ENCODE measurements at regions not wholly inside any gene's neighbourhood (a gene's known extent, or its start where the extent isn't known, plus 50 kb on each side); places are given as distances from the start of the nearest gene placed in this dataset.

DNA sequence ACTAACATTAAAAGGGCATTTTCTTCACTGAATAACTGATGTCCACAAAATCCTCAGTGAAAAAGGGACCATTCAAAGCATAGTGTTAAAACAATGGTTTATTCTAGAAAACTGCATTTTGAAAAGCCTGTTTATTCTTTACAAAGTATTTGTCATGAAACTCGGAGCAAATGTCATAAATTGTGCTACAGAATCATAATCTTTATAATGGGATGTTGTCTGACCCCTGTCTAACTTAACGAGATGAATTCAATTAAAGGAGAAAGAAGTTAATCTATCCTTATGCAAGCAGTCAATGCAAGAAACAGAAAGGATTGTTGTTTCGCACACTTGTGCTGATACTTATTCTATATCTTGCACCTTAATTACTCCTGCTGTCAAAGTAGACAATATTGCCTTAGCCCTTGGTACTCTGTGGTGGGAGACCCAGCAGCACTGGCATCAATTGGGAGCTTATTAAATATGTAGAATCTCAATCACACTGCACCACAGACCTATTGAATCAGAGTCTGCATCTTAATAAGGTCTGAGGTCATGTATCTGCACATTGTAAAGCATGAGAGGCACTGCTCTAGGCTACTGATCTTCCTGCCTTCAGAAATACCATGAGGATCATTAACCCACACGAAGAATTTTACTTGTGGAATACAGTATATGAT, 708.3 kb downstream of the HDGFL1 start:
- H3K4me3 Mint-ChIP-seq = no peak overlapping the region
- no peaks in the 10 kb centered on the region for H3K9me3 Mint-ChIP-seq
- no peaks in the 10 kb centered on the region for H3K4me1 Mint-ChIP-seq
- no peak overlapping the region for H3K27ac Mint-ChIP-seq
- H3K27me3 Mint-ChIP-seq = no peaks in the 10 kb centered on the region
- H3K36me3 Mint-ChIP-seq = no peaks in the 10 kb centered on the region

DNA sequence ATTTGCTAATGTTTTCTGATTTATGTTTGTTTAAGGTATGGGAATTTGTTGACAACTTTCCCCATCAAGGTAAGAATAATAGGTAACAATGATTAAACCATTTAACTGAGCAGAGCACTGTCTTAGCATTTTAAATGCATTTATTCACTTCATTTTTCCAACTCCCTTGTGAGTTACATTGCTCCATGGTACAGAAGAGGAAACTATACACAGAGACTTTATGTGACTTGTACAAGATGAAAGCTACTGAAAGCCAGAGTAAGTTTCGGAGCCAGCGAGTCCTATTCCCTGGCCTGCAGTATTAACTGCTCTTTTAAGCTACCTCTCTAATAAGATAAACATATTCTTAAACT, 708.8 kb downstream of the HDGFL1 start:
- Mint-ChIP-seq H3K36me3 (no peaks in the 10 kb centered on the region), H3K4me3 (no peak overlapping the region), H3K4me1 (no peaks in the 10 kb centered on the region), H3K27ac (no peak overlapping the region), H3K9me3 (no peaks in the 10 kb centered on the region), H3K27me3 (no peaks in the 10 kb centered on the region)

DNA sequence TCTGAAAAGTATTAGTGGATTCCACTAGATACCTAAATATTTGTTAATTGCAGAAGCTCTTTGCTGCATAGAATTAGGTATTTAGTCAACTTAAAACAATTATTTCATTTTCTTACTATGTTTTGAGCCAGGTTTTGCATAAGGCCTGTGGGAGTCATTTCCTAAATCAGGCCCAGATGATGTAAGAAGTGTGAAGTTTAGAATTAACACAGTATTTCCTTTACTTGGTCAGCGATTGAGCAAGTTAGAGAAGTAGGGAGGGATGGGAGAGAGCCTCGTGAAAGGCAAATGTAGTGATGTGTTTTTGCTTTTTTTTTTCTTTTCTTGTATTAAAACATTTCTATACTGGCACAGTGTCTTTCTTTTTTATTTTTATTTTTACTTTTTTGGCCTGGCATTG, 711.1 kb downstream of the HDGFL1 start:
- Mint-ChIP-seq H3K27me3 (no peaks in the 10 kb centered on the region), H3K9me3 (no peaks in the 10 kb centered on the region), H3K36me3 (no peaks in the 10 kb centered on the region), H3K27ac (no peak overlapping the region), H3K4me3 (no peak overlapping the region), H3K4me1 (no peaks in the 10 kb centered on the region)

DNA sequence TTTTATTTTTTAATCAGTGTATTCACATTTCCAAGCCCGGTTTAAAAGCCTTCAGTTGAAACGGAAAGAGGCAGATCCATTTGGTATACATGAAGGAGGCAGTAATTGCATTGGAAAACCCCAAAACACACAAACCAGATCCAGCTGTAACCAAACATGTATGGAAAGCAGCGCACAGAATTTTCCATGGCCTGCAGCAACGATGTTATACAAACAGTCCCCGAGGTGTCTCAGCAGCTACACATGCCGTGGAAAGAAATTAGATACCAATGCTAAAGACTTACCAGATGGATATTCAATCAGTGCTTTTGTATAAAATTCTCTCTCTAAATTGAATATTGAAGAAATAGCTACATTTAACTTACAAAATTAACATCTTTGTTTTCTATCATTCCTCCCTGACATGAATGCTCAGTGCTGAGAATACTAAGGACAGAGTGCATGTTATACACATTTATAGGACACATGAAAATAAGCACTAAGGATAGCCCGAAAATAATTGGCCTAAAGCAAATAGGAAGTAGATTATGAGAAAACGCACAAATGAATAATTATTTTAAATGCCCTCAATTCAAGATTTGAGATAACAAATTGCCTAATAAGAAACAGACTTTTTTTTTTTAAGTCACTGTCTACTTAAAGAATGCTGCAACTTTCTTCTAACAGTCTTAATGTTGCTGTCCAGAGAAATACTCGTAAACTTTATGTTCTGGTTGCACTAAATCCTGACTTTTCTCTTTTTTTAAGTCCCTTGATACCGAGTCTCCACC, 713.1 kb downstream of the HDGFL1 start:
- no peak overlapping the region for H3K27ac Mint-ChIP-seq
- no peaks in the 10 kb centered on the region for H3K9me3 Mint-ChIP-seq
- no peak overlapping the region for H3K4me3 Mint-ChIP-seq
- no peaks in the 10 kb centered on the region for H3K4me1 Mint-ChIP-seq
- peaks cover 1% of the 10 kb centered on the region for H3K27me3 Mint-ChIP-seq
- H3K36me3 Mint-ChIP-seq = no peaks in the 10 kb centered on the region

DNA sequence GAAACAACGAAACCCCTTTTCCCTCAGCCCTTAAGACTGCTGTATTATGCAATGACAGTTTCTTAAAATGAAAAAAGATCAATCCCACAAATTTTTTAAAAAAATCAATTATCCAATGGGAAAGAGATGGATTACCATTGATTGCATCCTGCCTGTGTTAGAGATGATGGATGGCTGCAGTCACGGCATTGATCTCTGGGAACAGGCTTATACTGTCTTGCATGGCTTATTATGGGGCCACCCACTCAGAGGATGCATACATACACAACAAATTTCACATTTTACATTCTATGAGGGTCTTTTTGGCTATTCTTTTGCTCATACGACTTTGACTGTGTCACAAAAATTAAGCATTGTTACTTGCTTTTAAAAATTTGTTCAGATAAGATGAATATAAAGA, 724.3 kb downstream of the HDGFL1 start:
- Mint-ChIP-seq H3K4me1 (no peaks in the 10 kb centered on the region), H3K9me3 (peaks cover 4% of the 10 kb centered on the region), H3K36me3 (no peaks in the 10 kb centered on the region), H3K27ac (no peak overlapping the region), H3K4me3 (no peak overlapping the region), H3K27me3 (no peaks in the 10 kb centered on the region)

DNA sequence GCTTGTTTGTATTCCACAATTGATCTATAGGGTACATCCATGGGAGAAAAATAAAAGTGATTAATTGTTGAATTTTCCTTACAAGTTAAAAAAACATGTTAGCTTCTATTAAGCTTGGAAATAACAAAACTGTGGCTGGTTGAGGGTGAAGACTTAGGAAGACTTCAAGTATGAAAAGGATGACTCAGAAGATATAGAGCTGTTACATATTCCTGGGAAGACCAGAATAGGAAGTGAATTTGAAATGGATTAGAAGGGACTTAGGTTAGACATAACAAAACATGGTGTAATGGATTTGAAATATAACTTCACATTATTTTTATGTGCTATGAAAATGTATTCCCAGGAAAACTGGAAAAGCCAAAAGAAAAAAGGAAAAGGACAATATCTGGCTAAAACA, 732.2 kb downstream of the HDGFL1 start:
- Mint-ChIP-seq H3K4me1 (no peaks in the 10 kb centered on the region), H3K4me3 (no peak overlapping the region), H3K9me3 (peaks cover 12% of the 10 kb centered on the region), H3K27ac (no peak overlapping the region), H3K27me3 (no peaks in the 10 kb centered on the region), H3K36me3 (no peaks in the 10 kb centered on the region)

DNA sequence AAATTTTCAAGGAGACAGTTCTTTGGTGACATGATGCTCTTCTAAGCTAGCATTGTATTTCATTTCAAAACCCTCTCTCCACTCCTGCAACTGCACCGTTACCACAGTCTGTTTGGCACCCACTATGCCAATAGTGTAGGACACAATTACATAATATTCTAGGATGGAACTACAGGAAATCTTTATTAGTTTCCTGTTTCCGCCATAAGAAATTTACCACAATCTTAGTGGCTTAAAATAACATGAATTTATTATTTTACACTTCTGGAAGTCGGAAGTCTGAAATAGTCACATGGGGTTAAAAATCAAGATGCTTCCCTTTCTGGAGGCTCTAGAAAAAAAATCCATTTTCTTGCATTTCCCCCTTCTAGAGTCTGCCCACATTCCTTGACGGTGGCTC, 733.1 kb downstream of the HDGFL1 start:
- Mint-ChIP-seq H3K4me1 (no peaks in the 10 kb centered on the region), H3K27me3 (no peaks in the 10 kb centered on the region), H3K27ac (no peak overlapping the region), H3K4me3 (no peak overlapping the region), H3K9me3 (peaks cover 12% of the 10 kb centered on the region), H3K36me3 (no peaks in the 10 kb centered on the region)

DNA sequence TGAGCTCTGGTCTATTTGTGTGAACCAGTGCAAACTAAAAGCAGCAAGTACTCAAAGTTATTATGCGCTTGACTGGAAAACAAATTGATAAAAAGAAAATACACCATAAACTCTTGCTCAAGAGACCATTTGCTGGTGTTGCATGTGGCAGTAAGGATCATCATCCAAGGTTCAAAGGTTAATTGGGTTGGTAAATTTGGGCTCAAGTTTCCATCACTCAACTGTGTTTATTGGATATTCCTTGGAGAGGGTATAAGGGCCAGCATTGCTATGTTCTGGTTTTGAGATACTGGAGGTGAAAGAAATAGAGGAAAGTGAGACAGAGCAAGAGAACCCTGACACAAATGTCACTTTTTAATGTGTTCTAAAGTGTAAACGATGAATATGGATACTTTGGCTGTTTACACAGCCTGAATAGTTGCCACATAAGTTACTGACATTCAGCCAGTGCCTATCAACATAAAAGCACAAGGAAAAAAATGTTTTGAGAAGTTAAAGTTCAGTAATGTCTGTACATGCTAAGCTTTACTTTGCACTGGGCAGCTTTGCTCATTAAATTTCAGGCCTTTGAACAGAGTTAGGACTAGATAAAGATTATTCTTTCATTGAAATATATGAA, 736.1 kb downstream of the HDGFL1 start:
- no peak overlapping the region for H3K27ac Mint-ChIP-seq
- H3K27me3 Mint-ChIP-seq = no peaks in the 10 kb centered on the region
- no peaks in the 10 kb centered on the region for H3K36me3 Mint-ChIP-seq
- no peak overlapping the region for H3K4me3 Mint-ChIP-seq
- no peaks in the 10 kb centered on the region for H3K4me1 Mint-ChIP-seq
- peaks cover 12% of the 10 kb centered on the region for H3K9me3 Mint-ChIP-seq

DNA sequence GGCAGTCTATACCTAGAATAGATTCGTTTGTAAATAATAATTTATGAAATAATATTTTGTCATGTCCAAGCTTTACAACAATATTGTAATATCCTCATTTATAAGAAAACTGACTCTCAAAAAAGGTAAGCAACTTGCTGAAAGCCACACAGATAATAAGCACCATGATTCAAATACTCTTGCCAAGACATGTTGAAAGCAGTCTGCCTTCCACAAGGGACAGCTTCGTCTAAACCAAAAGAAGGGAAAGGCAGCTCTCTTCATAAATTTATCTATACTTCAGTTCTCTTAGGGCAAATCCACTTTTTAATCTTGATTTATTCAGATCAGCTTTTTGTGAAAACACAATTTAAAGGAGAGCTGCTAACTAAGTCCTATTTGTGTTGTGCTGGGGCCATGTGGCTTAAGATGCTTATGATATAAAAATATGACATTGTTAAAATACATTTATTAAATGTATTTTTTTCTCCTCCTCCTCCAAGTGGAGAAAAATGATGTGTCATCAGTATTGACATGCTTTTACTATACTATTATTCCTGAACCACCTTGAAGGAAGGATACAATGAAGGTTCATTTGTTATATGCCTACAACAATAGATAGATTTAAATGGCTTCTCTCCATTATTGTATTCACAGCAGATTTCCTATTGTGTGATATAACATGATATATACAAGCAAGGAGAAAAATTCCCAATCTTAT, 737.0 kb downstream of the HDGFL1 start:
- Mint-ChIP-seq H3K9me3 (peaks cover 12% of the 10 kb centered on the region), H3K36me3 (no peaks in the 10 kb centered on the region), H3K4me1 (no peaks in the 10 kb centered on the region), H3K4me3 (no peak overlapping the region), H3K27me3 (no peaks in the 10 kb centered on the region), H3K27ac (no peak overlapping the region)

DNA sequence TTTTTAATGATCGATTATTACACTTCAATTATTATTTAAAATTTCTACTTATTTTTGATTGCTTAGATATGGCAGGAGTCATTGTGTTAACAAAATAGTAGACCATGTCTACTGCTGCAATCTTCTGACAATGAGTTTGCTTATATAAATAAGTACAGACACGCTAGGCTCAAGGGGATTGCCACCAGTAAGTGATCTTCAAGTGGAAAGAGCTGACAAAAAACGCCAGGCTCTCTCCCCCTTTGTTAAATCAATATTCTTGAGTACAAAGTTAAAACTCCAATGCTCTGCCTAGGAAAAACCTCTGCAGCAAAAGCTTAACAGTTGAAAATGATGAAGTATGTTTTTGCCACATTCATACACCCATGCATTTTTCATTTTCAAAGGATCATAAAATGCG, 738.1 kb downstream of the HDGFL1 start:
- Mint-ChIP-seq H3K27ac (no peak overlapping the region), H3K9me3 (peaks cover 10% of the 10 kb centered on the region), H3K4me3 (no peak overlapping the region), H3K27me3 (no peaks in the 10 kb centered on the region), H3K4me1 (no peaks in the 10 kb centered on the region), H3K36me3 (no peaks in the 10 kb centered on the region)

DNA sequence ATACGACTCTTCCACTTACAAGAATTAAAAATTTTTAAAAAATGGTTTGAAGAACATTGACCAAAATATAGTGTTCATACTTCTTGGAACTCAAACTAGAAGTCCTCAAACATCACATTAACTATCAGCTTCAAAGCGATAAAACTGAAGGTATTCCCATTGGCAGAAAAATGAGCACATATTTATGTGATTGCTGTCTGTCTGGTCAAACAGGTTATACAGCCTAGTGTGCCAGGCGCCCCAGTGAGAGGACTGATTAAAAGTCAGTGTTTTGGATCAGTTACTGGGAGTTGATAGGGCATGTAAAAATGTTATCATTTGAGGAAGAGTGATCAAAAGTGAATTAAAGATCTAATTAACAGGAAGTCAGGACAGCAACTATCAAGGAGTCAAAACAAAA, 738.8 kb downstream of the HDGFL1 start:
- no peaks in the 10 kb centered on the region for H3K4me1 Mint-ChIP-seq
- no peak overlapping the region for H3K27ac Mint-ChIP-seq
- H3K27me3 Mint-ChIP-seq = no peaks in the 10 kb centered on the region
- no peaks in the 10 kb centered on the region for H3K36me3 Mint-ChIP-seq
- no peak overlapping the region for H3K4me3 Mint-ChIP-seq
- H3K9me3 Mint-ChIP-seq = peaks cover 4% of the 10 kb centered on the region

DNA sequence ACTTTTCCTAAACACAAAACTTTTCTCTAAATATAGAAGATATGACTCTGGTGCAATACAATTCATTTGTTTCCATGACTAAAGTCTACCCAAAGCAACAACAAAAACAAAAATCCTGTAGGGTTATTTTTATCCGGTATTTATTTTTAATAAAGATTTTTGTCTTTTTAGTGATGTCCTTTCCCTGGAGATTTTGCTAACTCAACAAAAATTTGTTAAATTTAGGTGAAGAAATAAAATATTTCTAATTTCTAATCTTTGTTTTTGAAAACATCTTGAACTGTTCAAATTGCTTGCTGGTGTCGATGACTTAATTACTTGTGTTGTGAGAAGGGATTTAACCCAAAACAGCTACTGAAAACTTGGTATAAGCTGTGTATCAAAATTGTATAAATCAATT, 741.8 kb downstream of the HDGFL1 start:
- no peak overlapping the region for H3K27ac Mint-ChIP-seq
- H3K36me3 Mint-ChIP-seq = no peaks in the 10 kb centered on the region
- no peaks in the 10 kb centered on the region for H3K9me3 Mint-ChIP-seq
- no peaks in the 10 kb centered on the region for H3K27me3 Mint-ChIP-seq
- no peak overlapping the region for H3K4me3 Mint-ChIP-seq
- no peaks in the 10 kb centered on the region for H3K4me1 Mint-ChIP-seq

DNA sequence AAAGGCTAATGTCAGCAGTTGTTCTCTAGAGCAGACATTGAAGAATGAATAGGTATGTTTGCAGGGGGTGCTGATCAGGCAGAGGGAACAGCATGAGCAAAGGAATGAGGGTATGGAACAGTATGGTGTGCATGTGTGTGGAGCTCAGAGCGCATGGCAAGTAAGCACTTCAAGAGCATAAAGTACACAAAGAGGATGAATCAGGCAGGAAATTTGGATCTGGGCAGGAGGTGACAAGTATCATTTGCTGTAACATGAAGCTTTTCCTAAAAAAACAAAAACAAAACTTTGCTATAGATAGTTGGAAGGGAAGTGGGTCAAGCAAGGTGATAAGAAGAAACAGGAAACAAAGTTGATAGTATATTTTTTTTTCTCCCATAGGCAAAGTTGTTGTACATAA, 746.8 kb downstream of the HDGFL1 start:
- no peaks in the 10 kb centered on the region for H3K27me3 Mint-ChIP-seq
- H3K4me3 Mint-ChIP-seq = no peak overlapping the region
- no peaks in the 10 kb centered on the region for H3K36me3 Mint-ChIP-seq
- H3K27ac Mint-ChIP-seq = no peak overlapping the region
- no peaks in the 10 kb centered on the region for H3K4me1 Mint-ChIP-seq
- no peaks in the 10 kb centered on the region for H3K9me3 Mint-ChIP-seq

DNA sequence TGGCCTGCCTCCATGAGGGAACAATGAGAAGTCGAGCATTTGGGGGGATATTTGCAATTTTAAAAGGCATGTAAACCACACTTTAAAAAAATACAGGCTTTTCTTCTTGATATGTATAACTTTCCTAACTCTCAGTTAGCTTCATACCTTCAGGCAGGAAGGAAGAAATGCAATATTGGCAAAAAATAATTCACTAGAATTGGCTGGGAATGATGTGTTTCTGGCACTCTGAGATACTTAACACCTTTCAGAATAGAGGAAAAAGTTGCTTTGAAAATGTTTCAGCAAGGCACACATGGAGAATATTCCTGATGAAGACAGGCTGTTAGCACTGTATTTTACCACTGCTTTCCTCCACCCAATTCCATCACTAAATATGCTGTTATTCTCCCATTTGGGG, 747.6 kb downstream of the HDGFL1 start:
- no peak overlapping the region for H3K4me3 Mint-ChIP-seq
- H3K27me3 Mint-ChIP-seq = no peaks in the 10 kb centered on the region
- H3K9me3 Mint-ChIP-seq = no peaks in the 10 kb centered on the region
- H3K27ac Mint-ChIP-seq = no peak overlapping the region
- no peaks in the 10 kb centered on the region for H3K36me3 Mint-ChIP-seq
- H3K4me1 Mint-ChIP-seq = no peaks in the 10 kb centered on the region

DNA sequence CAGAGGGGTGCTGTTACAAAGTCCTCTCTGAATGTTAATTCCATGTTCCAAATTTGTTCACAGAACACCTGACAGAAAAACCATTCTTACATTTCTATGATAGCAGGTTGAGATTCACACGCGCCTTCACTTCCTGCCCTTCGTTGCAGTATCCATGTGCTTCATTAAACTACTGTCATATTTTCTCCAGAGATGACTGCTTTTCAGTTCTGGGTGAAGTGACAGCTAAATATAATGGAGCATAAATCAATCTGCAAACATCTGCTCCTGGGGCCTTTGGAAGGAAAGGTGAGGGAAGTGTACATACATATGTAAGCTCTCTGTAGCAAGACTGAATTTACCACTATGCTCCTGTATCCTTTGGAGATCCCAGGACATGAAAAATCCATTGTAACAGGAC, 750.2 kb downstream of the HDGFL1 start:
- Mint-ChIP-seq H3K9me3 (no peaks in the 10 kb centered on the region), H3K4me1 (no peaks in the 10 kb centered on the region), H3K27me3 (no peaks in the 10 kb centered on the region), H3K4me3 (no peak overlapping the region), H3K27ac (no peak overlapping the region), H3K36me3 (no peaks in the 10 kb centered on the region)

DNA sequence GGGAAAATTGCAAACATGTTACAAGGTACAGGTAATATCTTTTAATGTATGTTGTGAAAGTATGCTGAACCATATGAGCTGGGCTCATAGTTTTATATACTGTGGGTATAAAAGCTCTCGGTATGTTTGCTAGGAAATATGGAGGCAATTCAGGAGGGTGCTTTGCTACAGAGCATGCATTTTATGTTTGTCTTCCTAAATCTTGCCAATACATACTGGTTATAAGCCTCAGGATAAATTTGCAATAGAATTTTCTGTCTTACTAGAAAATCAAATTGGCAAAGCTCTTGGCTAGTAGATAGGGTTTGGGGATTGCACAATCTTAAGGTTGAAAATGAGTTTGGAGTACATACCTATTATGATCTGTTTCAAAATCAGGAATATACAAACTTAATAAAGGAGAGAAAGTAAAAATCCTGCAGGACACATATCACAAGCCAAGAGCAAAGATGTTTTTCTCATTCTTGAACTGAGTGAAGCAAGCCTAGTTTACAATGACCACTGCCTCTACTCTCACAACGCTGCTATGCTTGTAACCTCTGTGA, 751.2 kb downstream of the HDGFL1 start:
- H3K27ac Mint-ChIP-seq = no peak overlapping the region
- H3K36me3 Mint-ChIP-seq = no peaks in the 10 kb centered on the region
- H3K4me1 Mint-ChIP-seq = no peaks in the 10 kb centered on the region
- no peak overlapping the region for H3K4me3 Mint-ChIP-seq
- no peaks in the 10 kb centered on the region for H3K9me3 Mint-ChIP-seq
- no peaks in the 10 kb centered on the region for H3K27me3 Mint-ChIP-seq

All from activated naive CD4-positive, alpha-beta T cell treated with anti-CD3 and anti-CD28 coated beads, Interleukin-2, amount 50 U/mL, for 24 hours (primary cell).